Caco-2 (cell line): ENCODE measurements at regions not wholly inside any gene's neighbourhood (a gene's known extent, or its start where the extent isn't known, plus 50 kb on each side); places are given as distances from the start of the nearest gene placed in this dataset.

Source experiments
- BruUV-seq: library from RNA; stranded (reverse); fragments of 400-500 nt; replicated peaks from 2 replicates; lab custom pipeline; 2021; lab: Mats Ljungman, UMichigan
- CTCF ChIA-PET: fragments of 300-600 bp; sonication (Branson Sonifier 250); formaldehyde crosslinking; loops from one replicate; lab custom pipeline; 2022; ENCODE audit warnings: antibody characterized with exemption; lab: Charles Lee
- POLR2A ChIA-PET: fragments of 300-600 bp; sonication (Branson Sonifier 250); formaldehyde crosslinking; loops from one replicate; lab custom pipeline; 2022; ENCODE audit warnings: antibody characterized with exemption; lab: Charles Lee
- DNase-seq, 2 experiments: peaks; one replicate each; pipeline versions ENCODE4 v3.0.0 to v3.0.0-alpha.2; 2020 to 2022
- H3K27me3 ChIP-seq: replicated peaks from 2 replicates; pipeline ENCODE4 v1.6.0; 2011; ENCODE audit warnings: low read length; ENCODE audit not compliant: control insufficient read depth, insufficient read depth
- H3K36me3 ChIP-seq: 2 replicates; pipeline ENCODE4 v1.5.1; 2011; ENCODE audit warnings: low read length; ENCODE audit not compliant: control insufficient read depth, insufficient read depth
- H3K4me1 ChIP-seq: fragments of 250-450 bp; sonication (Bioruptor Pico); 2 replicates; pipeline ENCODE4 v1.5.1; 2020; ENCODE audit warnings: mild to moderate bottlenecking
- H3K4me3 ChIP-seq: 2 replicates; pipeline ENCODE4 v1.5.1; 2011; ENCODE audit warnings: low read depth, mild to moderate bottlenecking, control low read depth, low read length
- H3K9me3 ChIP-seq: fragments of 250-450 bp; sonication (Bioruptor Pico); 2 replicates; pipeline ENCODE4 v1.5.1; 2020; ENCODE audit warnings: mild to moderate bottlenecking, moderate library complexity
- H3K27ac Mint-ChIP-seq: one replicate; pipeline ENCODE4 v1.8.0; 2022; ENCODE audit warnings: mixed read lengths; ENCODE audit not compliant: unreplicated experiment
- H3K27me3 Mint-ChIP-seq: one replicate; pipeline ENCODE4 v1.8.0; 2022; ENCODE audit warnings: mixed read lengths; ENCODE audit not compliant: insufficient read depth, unreplicated experiment
- H3K36me3 Mint-ChIP-seq: one replicate; pipeline ENCODE4 v1.8.0; 2022; ENCODE audit warnings: mild to moderate bottlenecking, mixed read lengths; ENCODE audit not compliant: insufficient read depth, unreplicated experiment
- H3K4me1 Mint-ChIP-seq: one replicate; pipeline ENCODE4 v1.8.0; 2022; ENCODE audit warnings: low read depth, mixed read lengths; ENCODE audit not compliant: unreplicated experiment
- H3K4me3 Mint-ChIP-seq: one replicate; pipeline ENCODE4 v1.8.0; 2022; ENCODE audit warnings: mild to moderate bottlenecking, moderate library complexity, mixed read lengths; ENCODE audit not compliant: unreplicated experiment
- H3K9me3 Mint-ChIP-seq: one replicate; pipeline ENCODE4 v1.8.0; 2022; ENCODE audit warnings: mixed read lengths; ENCODE audit not compliant: unreplicated experiment
- intact Hi-C: fragments of 100-400 bp; cut with micrococcal nuclease; formaldehyde crosslinking; loops from one replicate; pipeline ENCODE4 v1.10.0; 2022; ENCODE audit not compliant: unreplicated experiment
- TF ChIP-seq, protein P1 (sequence below), 2 experiments: fragments of 200-600 bp in 1 of 2; IDR thresholded peaks; 1 replicate in 1 of 2; 2 replicates in 1 of 2; pipeline versions ENCODE4 v1.5.1 to v1.8.0; 2011 to 2022; ENCODE audit warnings: antibody characterized with exemption in 1 of 2, control low read depth in 1 of 2, inconsistent platforms in 1 of 2, low read depth in 1 of 2, low read length in 1 of 2, mild to moderate bottlenecking in 1 of 2, moderate library complexity in 1 of 2; ENCODE audit not compliant: insufficient read depth in 1 of 2, severe bottlenecking in 1 of 2, unreplicated experiment in 1 of 2

DNA sequence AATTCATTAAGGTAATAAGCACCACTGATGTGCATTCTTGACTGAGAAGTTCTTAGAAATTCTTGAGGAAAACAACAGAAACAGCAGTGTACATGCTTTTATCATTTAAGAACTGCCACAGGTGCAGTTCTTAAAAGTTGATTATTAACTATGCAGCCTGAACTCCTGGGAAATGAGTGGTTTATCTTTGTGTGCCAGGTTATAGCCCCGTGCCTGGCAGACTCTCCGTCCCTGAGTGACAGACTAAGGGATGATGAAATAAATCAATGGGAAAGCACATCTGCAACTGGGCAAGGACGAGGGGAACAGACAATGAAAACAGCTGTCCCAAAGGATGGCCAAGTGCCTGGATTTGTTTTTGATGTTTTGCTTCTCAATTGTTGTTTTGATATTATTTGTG lies 84.4 kb upstream of the SPATA13 start:
- ChIA-PET CTCF (no interaction called here), POLR2A (no interaction called here)
- Histone ChIP-seq H3K36me3 (no peaks in the 10 kb centered on the region), H3K27me3 (no peaks in the 10 kb centered on the region), H3K4me1 (peaks cover 15% of the 10 kb centered on the region), H3K4me3 (no peak overlapping the region), H3K9me3 (no peaks in the 10 kb centered on the region)
- H3K36me3 Mint-ChIP-seq, result no peaks in the 10 kb centered on the region
- H3K9me3 Mint-ChIP-seq, result no peaks in the 10 kb centered on the region
- no peaks in the 10 kb centered on the region for H3K27me3 Mint-ChIP-seq
- H3K4me1 Mint-ChIP-seq, result peaks cover 9% of the 10 kb centered on the region
- peak overlapping the region; percentile 38 for H3K4me3 Mint-ChIP-seq
- intact Hi-C loops, result no loop called here
- no TSS peak for BruUV-seq
- DNase-seq, result peak in 1 of 2 experiments; percentile 33
- peak overlapping the region; percentile 12 for H3K27ac Mint-ChIP-seq
- TF ChIP-seq, protein P1, sequence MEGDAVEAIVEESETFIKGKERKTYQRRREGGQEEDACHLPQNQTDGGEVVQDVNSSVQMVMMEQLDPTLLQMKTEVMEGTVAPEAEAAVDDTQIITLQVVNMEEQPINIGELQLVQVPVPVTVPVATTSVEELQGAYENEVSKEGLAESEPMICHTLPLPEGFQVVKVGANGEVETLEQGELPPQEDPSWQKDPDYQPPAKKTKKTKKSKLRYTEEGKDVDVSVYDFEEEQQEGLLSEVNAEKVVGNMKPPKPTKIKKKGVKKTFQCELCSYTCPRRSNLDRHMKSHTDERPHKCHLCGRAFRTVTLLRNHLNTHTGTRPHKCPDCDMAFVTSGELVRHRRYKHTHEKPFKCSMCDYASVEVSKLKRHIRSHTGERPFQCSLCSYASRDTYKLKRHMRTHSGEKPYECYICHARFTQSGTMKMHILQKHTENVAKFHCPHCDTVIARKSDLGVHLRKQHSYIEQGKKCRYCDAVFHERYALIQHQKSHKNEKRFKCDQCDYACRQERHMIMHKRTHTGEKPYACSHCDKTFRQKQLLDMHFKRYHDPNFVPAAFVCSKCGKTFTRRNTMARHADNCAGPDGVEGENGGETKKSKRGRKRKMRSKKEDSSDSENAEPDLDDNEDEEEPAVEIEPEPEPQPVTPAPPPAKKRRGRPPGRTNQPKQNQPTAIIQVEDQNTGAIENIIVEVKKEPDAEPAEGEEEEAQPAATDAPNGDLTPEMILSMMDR (IDR thresholded peaks at IDR 0.05; ENCODE audit: insufficient read depth in 1 of 2, low read depth in 1 of 2, low read length in 1 of 2, severe bottlenecking in 1 of 2, unreplicated experiment in 1 of 2), result no peak

DNA sequence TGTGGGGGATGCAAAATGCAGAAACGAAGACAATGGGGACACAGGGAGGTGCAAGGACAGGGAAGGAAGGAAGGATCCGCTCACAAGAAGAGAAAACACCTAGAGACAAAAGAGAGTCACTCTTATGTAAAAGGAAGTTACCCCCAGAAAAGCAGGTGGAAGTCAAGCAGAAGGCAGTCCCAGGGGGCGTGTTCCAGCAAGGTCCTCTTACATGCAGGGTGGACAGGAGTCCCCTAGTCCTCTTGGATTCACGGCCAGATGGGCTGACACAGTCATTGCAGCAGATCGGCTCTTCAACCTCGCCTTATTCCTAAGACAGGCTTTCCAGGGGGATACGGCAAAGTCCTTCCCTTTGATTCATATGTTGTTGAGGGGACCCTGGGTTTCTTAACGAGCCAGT lies 83.9 kb upstream of the SPATA13 start:
- Histone ChIP-seq H3K4me3 (no peak overlapping the region), H3K9me3 (no peaks in the 10 kb centered on the region), H3K27me3 (no peaks in the 10 kb centered on the region), H3K36me3 (no peaks in the 10 kb centered on the region), H3K4me1 (peaks cover 15% of the 10 kb centered on the region)
- Mint-ChIP-seq H3K4me1 (peaks cover 9% of the 10 kb centered on the region), H3K4me3 (peak overlapping the region; percentile 38), H3K27ac (peak overlapping the region; percentile 12), H3K9me3 (no peaks in the 10 kb centered on the region), H3K27me3 (no peaks in the 10 kb centered on the region), H3K36me3 (no peaks in the 10 kb centered on the region)
- TF ChIP-seq, protein P1 (IDR thresholded peaks at IDR 0.05; ENCODE audit: insufficient read depth in 1 of 2, low read depth in 1 of 2, low read length in 1 of 2, severe bottlenecking in 1 of 2, unreplicated experiment in 1 of 2), result no peak
- intact Hi-C loops, result no loop called here
- CTCF ChIA-PET, result no interaction called here
- BruUV-seq, result no TSS peak
- POLR2A ChIA-PET, result no interaction called here
- DNase-seq, result no peak

DNA sequence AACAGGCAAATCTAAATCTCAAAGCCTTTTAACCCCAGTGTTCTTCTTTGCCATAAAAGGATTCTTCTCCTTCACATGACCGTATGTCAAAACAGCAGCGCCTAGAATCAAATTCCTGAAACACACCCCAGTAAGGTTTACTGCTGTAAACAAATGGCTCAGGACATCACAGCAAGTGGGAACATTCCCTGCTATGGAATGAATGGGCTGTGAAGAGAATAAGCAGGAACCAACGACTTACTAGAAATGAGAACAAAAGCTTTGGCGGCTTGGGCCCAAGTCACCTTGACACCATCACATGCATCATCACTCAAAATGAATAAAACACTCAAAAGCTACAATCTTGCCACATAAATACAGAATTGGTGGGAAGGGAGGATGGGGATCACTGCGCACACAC lies 80.4 kb upstream of the SPATA13 start:
- POLR2A ChIA-PET, result no interaction called here
- DNase-seq, result no peak
- CTCF ChIA-PET, result interaction anchor here (0.6 kb wide), 1 partner anchor 153 kb away, joined by 3 read pairs; no protein-coding TSS in a partner anchor
- Histone ChIP-seq H3K36me3 (no peaks in the 10 kb centered on the region), H3K4me3 (no peak overlapping the region), H3K9me3 (no peaks in the 10 kb centered on the region), H3K4me1 (peaks cover 14% of the 10 kb centered on the region), H3K27me3 (no peaks in the 10 kb centered on the region)
- H3K4me1 Mint-ChIP-seq, result peaks cover 9% of the 10 kb centered on the region
- TF ChIP-seq, protein P1 (IDR thresholded peaks at IDR 0.05; ENCODE audit: insufficient read depth in 1 of 2, low read depth in 1 of 2, low read length in 1 of 2, severe bottlenecking in 1 of 2, unreplicated experiment in 1 of 2), result no peak
- intact Hi-C loops, result no loop called here
- no peak overlapping the region for H3K27ac Mint-ChIP-seq
- H3K27me3 Mint-ChIP-seq, result no peaks in the 10 kb centered on the region
- H3K9me3 Mint-ChIP-seq, result no peaks in the 10 kb centered on the region
- no peak overlapping the region for H3K4me3 Mint-ChIP-seq
- no TSS peak for BruUV-seq
- H3K36me3 Mint-ChIP-seq, result no peaks in the 10 kb centered on the region
